Mesothelial cell of epicardium (in vitro differentiated cells): ENCODE measurements at regions not wholly inside any gene's neighbourhood (a gene's known extent, or its start where the extent isn't known, plus 50 kb on each side); places are given as distances from the start of the nearest gene placed in this dataset.

Experiments
- DNase-seq, 2 experiments: peaks; one replicate each; pipeline ENCODE4 v3.0.0; 2021; ENCODE audit warnings: low spot score in 2 of 2; ENCODE audit not compliant: unreplicated experiment in 2 of 2
- H3K27ac Mint-ChIP-seq: 2 replicates; pipeline ENCODE4 v1.8.0; 2021; ENCODE audit warnings: mixed read lengths
- H3K27me3 Mint-ChIP-seq: 2 replicates; pipeline ENCODE4 v1.8.0; 2021; ENCODE audit warnings: low read depth, mixed read lengths
- H3K36me3 Mint-ChIP-seq: 2 replicates; pipeline ENCODE4 v1.8.0; 2021; ENCODE audit warnings: mixed read lengths
- H3K4me1 Mint-ChIP-seq: 2 replicates; pipeline ENCODE4 v1.8.0; 2021; ENCODE audit warnings: mixed read lengths
- H3K4me3 Mint-ChIP-seq: 2 replicates; pipeline ENCODE4 v1.8.0; 2021; ENCODE audit warnings: mild to moderate bottlenecking, moderate library complexity, mixed read lengths
- H3K9me3 Mint-ChIP-seq: 2 replicates; pipeline ENCODE4 v1.8.0; 2021; ENCODE audit warnings: mixed read lengths
- CTCF ChIP-seq: fragments of 200-600 bp; sonication (generic); IDR thresholded peaks from one replicate; pipeline ENCODE4 v1.5.0; 2021; ENCODE audit warnings: antibody characterized with exemption; ENCODE audit not compliant: unreplicated experiment

DNA sequence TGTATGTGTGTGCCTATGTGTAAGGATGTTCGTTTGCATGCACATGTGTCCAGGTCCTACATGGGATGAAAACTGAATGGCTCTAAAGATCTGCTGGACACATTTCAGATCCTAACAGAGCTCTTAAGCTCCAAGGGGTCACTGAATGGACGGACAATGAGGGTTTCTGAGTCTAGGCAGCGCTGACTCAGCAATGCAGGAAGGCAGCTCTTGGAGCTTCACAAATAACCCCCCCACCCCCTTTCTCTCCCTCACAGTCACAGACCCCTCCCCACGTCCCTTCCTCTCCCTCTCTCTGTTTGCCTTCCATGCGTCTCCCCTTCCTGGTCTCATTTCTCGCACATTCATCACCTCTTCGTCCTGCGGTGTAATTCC is 369.8 kb downstream of the PREX1 start:
- no peak for DNase-seq
- Mint-ChIP-seq H3K9me3 (no peaks in the 10 kb centered on the region), H3K27me3 (no peaks in the 10 kb centered on the region), H3K36me3 (no peaks in the 10 kb centered on the region), H3K4me3 (no peak overlapping the region), H3K4me1 (peaks cover 64% of the 10 kb centered on the region), H3K27ac (no peak overlapping the region)
- TF ChIP-seq CTCF, result no peak

GRCh38 chr20:48457193-48458002 is 370.4 kb downstream of the PREX1 start:
- DNase-seq, result no peak
- Mint-ChIP-seq H3K9me3 (no peaks in the 10 kb centered on the region), H3K4me3 (no peak overlapping the region), H3K4me1 (peaks cover 61% of the 10 kb centered on the region), H3K27ac (no peak overlapping the region), H3K27me3 (no peaks in the 10 kb centered on the region), H3K36me3 (no peaks in the 10 kb centered on the region)
- no peak for TF ChIP-seq CTCF

DNA sequence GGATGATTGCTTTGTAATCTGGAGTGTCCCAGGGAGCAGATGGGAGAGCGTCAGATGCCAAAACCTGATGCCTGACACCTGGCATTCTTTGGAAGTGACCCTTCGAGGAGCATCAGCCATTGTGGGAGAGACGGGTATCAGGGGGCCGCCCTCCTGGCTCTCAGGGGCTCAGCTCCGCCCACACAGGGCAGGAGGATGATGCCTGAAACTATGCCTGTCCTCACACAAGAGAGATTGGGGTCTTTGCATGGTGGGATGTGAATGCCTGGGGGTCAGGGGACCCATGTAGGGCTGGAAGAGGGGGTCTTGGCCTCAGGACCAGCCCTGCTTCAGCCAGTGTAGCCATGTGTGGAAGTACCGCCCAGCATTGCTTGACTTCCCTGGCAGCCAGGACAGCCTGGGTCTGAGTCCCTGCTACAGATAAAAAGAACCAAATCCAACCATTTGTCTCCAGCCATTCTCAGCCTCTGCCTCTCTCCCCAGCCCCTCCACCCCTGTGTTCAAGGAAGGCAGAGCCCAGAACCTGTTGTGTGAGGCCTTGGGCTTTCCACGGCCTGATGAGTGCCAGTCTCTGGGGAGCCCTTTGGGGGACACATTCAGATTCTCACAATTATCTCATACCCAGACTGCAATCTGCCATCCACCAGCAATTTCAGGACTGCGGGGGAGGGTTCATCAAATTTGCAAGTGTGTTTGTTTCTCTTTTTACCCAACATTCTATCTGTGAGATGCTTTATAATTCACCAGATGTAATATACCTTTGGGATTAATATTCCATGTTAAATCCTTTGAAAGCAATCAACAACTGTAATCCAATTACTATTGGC is 371.2 kb downstream of the PREX1 start:
- H3K36me3 Mint-ChIP-seq, result no peaks in the 10 kb centered on the region
- no peaks in the 10 kb centered on the region for H3K9me3 Mint-ChIP-seq
- no peak overlapping the region for H3K4me3 Mint-ChIP-seq
- no peak for TF ChIP-seq CTCF
- peaks cover 59% of the 10 kb centered on the region for H3K4me1 Mint-ChIP-seq
- peak overlapping the region; percentile 81 for H3K27ac Mint-ChIP-seq
- no peak for DNase-seq
- no peaks in the 10 kb centered on the region for H3K27me3 Mint-ChIP-seq

DNA sequence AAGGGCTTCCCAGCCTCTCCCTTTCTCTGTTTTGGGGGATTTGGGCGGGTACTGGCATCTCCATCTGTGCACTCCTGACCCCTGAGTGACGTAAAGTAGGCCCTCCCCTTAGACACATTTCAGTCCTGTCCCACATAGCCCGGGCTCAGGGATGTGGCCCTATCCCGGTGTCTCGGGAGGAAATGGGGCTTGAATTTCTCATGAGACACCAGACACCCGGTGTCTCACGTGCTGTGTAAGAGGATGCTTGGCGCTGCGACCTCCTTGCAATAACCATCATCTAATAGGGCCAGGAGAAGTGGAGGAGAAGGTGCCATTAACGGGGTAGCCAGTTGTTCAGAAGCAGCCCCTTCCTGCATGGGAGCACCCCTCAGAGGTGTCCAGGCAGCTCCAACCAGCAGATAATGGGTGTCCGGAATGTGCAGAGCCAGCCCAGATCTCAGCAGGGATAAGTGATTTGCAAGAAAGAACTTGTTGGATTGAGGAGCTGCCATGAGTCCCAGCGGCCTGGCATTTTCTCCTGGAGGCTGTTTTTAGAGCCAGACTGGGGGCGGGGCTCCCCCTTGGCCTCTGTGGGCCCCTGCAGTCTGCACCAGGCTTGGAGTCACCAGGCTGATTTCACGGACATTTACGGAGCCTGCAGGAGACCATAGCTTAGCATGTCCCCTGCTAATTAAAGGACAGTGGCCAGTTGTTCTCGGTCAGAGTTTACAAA is 372.0 kb downstream of the PREX1 start:
- no peak for TF ChIP-seq CTCF
- Mint-ChIP-seq H3K27me3 (no peaks in the 10 kb centered on the region), H3K4me3 (no peak overlapping the region), H3K9me3 (no peaks in the 10 kb centered on the region), H3K4me1 (peaks cover 52% of the 10 kb centered on the region), H3K27ac (peak overlapping the region; percentile 81), H3K36me3 (no peaks in the 10 kb centered on the region)
- DNase-seq, result no peak

GRCh38 chr20:48454671-48455490 is 372.9 kb downstream of the PREX1 start:
- H3K4me1 Mint-ChIP-seq, result peaks cover 45% of the 10 kb centered on the region
- H3K27me3 Mint-ChIP-seq, result no peaks in the 10 kb centered on the region
- DNase-seq, result no peak
- no peak for TF ChIP-seq CTCF
- H3K4me3 Mint-ChIP-seq, result no peak overlapping the region
- peak overlapping the region; percentile 45 for H3K27ac Mint-ChIP-seq
- no peaks in the 10 kb centered on the region for H3K36me3 Mint-ChIP-seq
- no peaks in the 10 kb centered on the region for H3K9me3 Mint-ChIP-seq
